Keratinocyte (primary cell): ENCODE measurements at regions not wholly inside any gene's neighbourhood (a gene's known extent, or its start where the extent isn't known, plus 50 kb on each side); places are given as distances from the start of the nearest gene placed in this dataset.

Source experiments
- EZH2 ChIP-seq: IDR thresholded peaks from one replicate; pipeline ENCODE4 v1.6.1; 2012; ENCODE audit warnings: inconsistent platforms, mild to moderate bottlenecking, low read length, moderate library complexity
- TF ChIP-seq, protein P1 (sequence below), 3 experiments: IDR thresholded peaks in 1 of 3; conservative IDR thresholded peaks in 1 of 3; optimal IDR thresholded peaks in 1 of 3; 2 replicates in 2 of 3; 3 replicates in 1 of 3; pipeline versions ENCODE3 to v1.5.1; 2011; ENCODE audit warnings: low read length in 3 of 3, mild to moderate bottlenecking in 3 of 3, moderate library complexity in 2 of 3, control low read depth in 1 of 3, inconsistent platforms in 1 of 3; ENCODE audit not compliant: insufficient read depth in 2 of 3; ENCODE audit errors: extremely low read depth in 1 of 3

DNA sequence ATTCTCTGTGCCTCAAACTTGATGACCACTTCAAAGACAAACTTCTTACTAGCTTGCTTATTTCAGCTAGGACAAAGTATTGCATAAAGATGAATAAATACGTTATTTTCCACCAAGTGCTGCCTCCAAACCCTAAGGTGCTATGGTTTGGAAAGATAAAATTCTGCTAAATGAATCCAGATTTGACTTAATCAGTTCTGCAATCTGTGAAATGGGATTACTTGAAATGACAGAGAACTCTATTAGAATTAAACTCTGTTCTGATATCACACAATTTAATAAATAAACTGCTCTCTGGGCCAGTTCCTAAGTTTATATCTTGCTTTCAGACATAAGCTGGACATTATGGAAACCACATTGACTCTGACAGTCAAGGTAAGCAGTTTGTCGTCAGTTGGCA is 338.8 kb upstream of the SEMA6D start:
- TF ChIP-seq, protein P1, sequence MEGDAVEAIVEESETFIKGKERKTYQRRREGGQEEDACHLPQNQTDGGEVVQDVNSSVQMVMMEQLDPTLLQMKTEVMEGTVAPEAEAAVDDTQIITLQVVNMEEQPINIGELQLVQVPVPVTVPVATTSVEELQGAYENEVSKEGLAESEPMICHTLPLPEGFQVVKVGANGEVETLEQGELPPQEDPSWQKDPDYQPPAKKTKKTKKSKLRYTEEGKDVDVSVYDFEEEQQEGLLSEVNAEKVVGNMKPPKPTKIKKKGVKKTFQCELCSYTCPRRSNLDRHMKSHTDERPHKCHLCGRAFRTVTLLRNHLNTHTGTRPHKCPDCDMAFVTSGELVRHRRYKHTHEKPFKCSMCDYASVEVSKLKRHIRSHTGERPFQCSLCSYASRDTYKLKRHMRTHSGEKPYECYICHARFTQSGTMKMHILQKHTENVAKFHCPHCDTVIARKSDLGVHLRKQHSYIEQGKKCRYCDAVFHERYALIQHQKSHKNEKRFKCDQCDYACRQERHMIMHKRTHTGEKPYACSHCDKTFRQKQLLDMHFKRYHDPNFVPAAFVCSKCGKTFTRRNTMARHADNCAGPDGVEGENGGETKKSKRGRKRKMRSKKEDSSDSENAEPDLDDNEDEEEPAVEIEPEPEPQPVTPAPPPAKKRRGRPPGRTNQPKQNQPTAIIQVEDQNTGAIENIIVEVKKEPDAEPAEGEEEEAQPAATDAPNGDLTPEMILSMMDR (optimal IDR thresholded peaks at IDR 0.05 in 1 of 3, IDR thresholded peaks at IDR 0.05 in 1 of 3, conservative IDR thresholded peaks at IDR 0.05 in 1 of 3; ENCODE audit: extremely low read depth in 1 of 3, insufficient read depth in 2 of 3, low read length in 3 of 3): no peak
- no peak for TF ChIP-seq EZH2
